ENCODE measurements at regions not wholly inside any gene's neighbourhood (a gene's known extent, or its start where the extent isn't known, plus 50 kb on each side); places are given as distances from the start of the nearest gene placed in this dataset.

- intact Hi-C loops (cut with DNase I; ENCODE audit: low total_unique reads), result no loop called here
- TF ChIP-seq CTCF (IDR thresholded peaks at IDR 0.05), result no peak
- no peak for DNase-seq
- Histone ChIP-seq H3K4me1 (no peaks in the 10 kb centered on the region), H3K36me3 (no peaks in the 10 kb centered on the region), H3K4me3 (no peak overlapping the region), H3K27ac (no peak overlapping the region), H3K27me3 (no peaks in the 10 kb centered on the region), H3K9me3 (no peaks in the 10 kb centered on the region)
Observed at GRCh38 chrX:1870421-1870820, 255.6 kb downstream of the ASMT start.

- Histone ChIP-seq H3K9me3 (no peaks in the 10 kb centered on the region), H3K36me3 (no peaks in the 10 kb centered on the region), H3K27me3 (no peaks in the 10 kb centered on the region), H3K4me3 (no peak overlapping the region), H3K27ac (no peak overlapping the region), H3K4me1 (no peaks in the 10 kb centered on the region)
- intact Hi-C loops (cut with DNase I; ENCODE audit: low total_unique reads), result no loop called here
- no peak for TF ChIP-seq CTCF (IDR thresholded peaks at IDR 0.05)
- no peak for DNase-seq
Observed at GRCh38 chrX:1871887-1872286, 257.0 kb downstream of the ASMT start.

GRCh38 chrX:1873671-1874070 is 258.8 kb downstream of the ASMT start:
- H3K36me3 ChIP-seq, result no peaks in the 10 kb centered on the region
- TF ChIP-seq CTCF (IDR thresholded peaks at IDR 0.05), result no peak
- no peak overlapping the region for H3K4me3 ChIP-seq
- intact Hi-C loops (cut with DNase I; ENCODE audit: low total_unique reads), result no loop called here
- no peaks in the 10 kb centered on the region for H3K9me3 ChIP-seq
- H3K4me1 ChIP-seq, result no peaks in the 10 kb centered on the region
- DNase-seq, result no peak
- H3K27ac ChIP-seq, result no peak overlapping the region
- no peaks in the 10 kb centered on the region for H3K27me3 ChIP-seq

GRCh38 chrX:1874416-1874815 is 259.6 kb downstream of the ASMT start:
- intact Hi-C loops (cut with DNase I; ENCODE audit: low total_unique reads), result no loop called here
- no peaks in the 10 kb centered on the region for H3K4me1 ChIP-seq
- no peak for TF ChIP-seq CTCF (IDR thresholded peaks at IDR 0.05)
- no peak overlapping the region for H3K27ac ChIP-seq
- no peaks in the 10 kb centered on the region for H3K9me3 ChIP-seq
- H3K36me3 ChIP-seq, result no peaks in the 10 kb centered on the region
- H3K4me3 ChIP-seq, result no peak overlapping the region
- no peaks in the 10 kb centered on the region for H3K27me3 ChIP-seq
- DNase-seq, result no peak

GRCh38 chrX:1874899-1875298 is 260.0 kb downstream of the ASMT start:
- no peaks in the 10 kb centered on the region for H3K27me3 ChIP-seq
- H3K36me3 ChIP-seq, result no peaks in the 10 kb centered on the region
- no peak overlapping the region for H3K27ac ChIP-seq
- TF ChIP-seq CTCF (IDR thresholded peaks at IDR 0.05), result no peak
- no peaks in the 10 kb centered on the region for H3K9me3 ChIP-seq
- DNase-seq, result no peak
- H3K4me3 ChIP-seq, result no peak overlapping the region
- H3K4me1 ChIP-seq, result no peaks in the 10 kb centered on the region
- intact Hi-C loops (cut with DNase I; ENCODE audit: low total_unique reads), result no loop called here

GRCh38 chrX:1876041-1876440 is 261.2 kb downstream of the ASMT start:
- TF ChIP-seq CTCF (IDR thresholded peaks at IDR 0.05), result no peak

More at GRCh38 chrX:1876041-1876440, 261.2 kb downstream of the ASMT start:
- DNase-seq, result no peak
- Histone ChIP-seq H3K4me1 (no peaks in the 10 kb centered on the region), H3K27ac (no peak overlapping the region), H3K4me3 (no peak overlapping the region), H3K9me3 (no peaks in the 10 kb centered on the region), H3K27me3 (no peaks in the 10 kb centered on the region), H3K36me3 (no peaks in the 10 kb centered on the region)
- intact Hi-C loops (cut with DNase I; ENCODE audit: low total_unique reads), result no loop called here
